NCI-H2107 treated with DMSO at 0.1 percent for 48 hours (cell line): ENCODE measurements at regions not wholly inside any gene's neighbourhood (a gene's known extent, or its start where the extent isn't known, plus 50 kb on each side); places are given as distances from the start of the nearest gene placed in this dataset.
"Not testable (repeated sequence)": the region's sequence is repeated elsewhere in the genome, so short reads cannot be mapped to it uniquely, and the experiment has no call there.

Experiments
- DNase-seq: peaks from one replicate; lab custom pipeline; 2025; ENCODE audit not compliant: unreplicated experiment; lab: John Stamatoyannopoulos, UW

- no peak for DNase-seq
Measured at GRCh38 chr3:70658513-70659310, 346.3 kb upstream of the MDFIC2 start.

- no peak for DNase-seq
Measured at GRCh38 chr3:70657454-70657853, 345.0 kb upstream of the MDFIC2 start.

GRCh38 chr3:70647823-70648222, 335.4 kb upstream of the MDFIC2 start:
- DNase-seq: no peak

- DNase-seq: no peak
Measured at GRCh38 chr3:70647094-70647493, 334.7 kb upstream of the MDFIC2 start.

GRCh38 chr3:70646635-70647034, 334.2 kb upstream of the MDFIC2 start:
- DNase-seq: no peak

GRCh38 chr3:70640481-70640880, 328.0 kb upstream of the MDFIC2 start:
- no peak for DNase-seq

- DNase-seq: no peak
Measured at GRCh38 chr3:70635301-70635700, 322.9 kb upstream of the MDFIC2 start.

GRCh38 chr3:70631716-70632307, 319.4 kb upstream of the MDFIC2 start:
- no peak for DNase-seq

- no peak for DNase-seq
Measured at GRCh38 chr3:70621451-70621850, 309.0 kb upstream of the MDFIC2 start.

- DNase-seq: no peak
Measured at GRCh38 chr3:70620956-70621355, 308.5 kb upstream of the MDFIC2 start.

- no peak for DNase-seq
Measured at GRCh38 chr3:70620367-70620766, 307.9 kb upstream of the MDFIC2 start.

- DNase-seq: no peak
Measured at GRCh38 chr3:70618151-70618550, 305.7 kb upstream of the MDFIC2 start.

- DNase-seq: not testable (repeated sequence)
Measured at GRCh38 chr3:70617349-70617748, 304.9 kb upstream of the MDFIC2 start.

GRCh38 chr3:70615286-70615685, 302.8 kb upstream of the MDFIC2 start:
- no peak for DNase-seq

- no peak for DNase-seq
Measured at GRCh38 chr3:70614111-70614510, 301.7 kb upstream of the MDFIC2 start.

GRCh38 chr3:70612920-70613319, 300.5 kb upstream of the MDFIC2 start:
- no peak for DNase-seq

- not testable (repeated sequence) for DNase-seq
Measured at GRCh38 chr3:70611667-70612277, 299.3 kb upstream of the MDFIC2 start.

- no peak for DNase-seq
Measured at GRCh38 chr3:70608434-70608833, 296.0 kb upstream of the MDFIC2 start.

- DNase-seq: no peak
Measured at GRCh38 chr3:70607469-70607868, 295.0 kb upstream of the MDFIC2 start.

GRCh38 chr3:70606018-70606417, 293.6 kb upstream of the MDFIC2 start:
- DNase-seq: no peak

GRCh38 chr3:70603103-70603502, 290.7 kb upstream of the MDFIC2 start:
- DNase-seq: no peak

GRCh38 chr3:70597312-70597711, 284.9 kb upstream of the MDFIC2 start:
- no peak for DNase-seq
